Hepatocyte (in vitro differentiated cells): ENCODE measurements at regions not wholly inside any gene's neighbourhood (a gene's known extent, or its start where the extent isn't known, plus 50 kb on each side); places are given as distances from the start of the nearest gene placed in this dataset.

Experiments used
- DNase-seq: peaks from one replicate; pipeline ENCODE4 v3.0.0-alpha.2; 2016; ENCODE audit warnings: low spot score
- H2AFZ ChIP-seq: fragments of 200-600 bp; sonication (generic); 2 replicates; pipeline ENCODE4 v1.6.0; 2016; ENCODE audit warnings: antibody characterized with exemption, mild to moderate bottlenecking
- H3K27ac ChIP-seq: fragments of 200-600 bp; sonication (generic); 2 replicates; pipeline ENCODE4 v1.5.1; 2016; ENCODE audit warnings: mild to moderate bottlenecking
- H3K27me3 ChIP-seq: fragments of 200-600 bp; sonication (generic); 2 replicates; pipeline ENCODE4 v1.6.1; 2016
- H3K36me3 ChIP-seq: fragments of 200-600 bp; sonication (generic); replicated peaks from 2 replicates; pipeline ENCODE4 v1.5.1; 2016; ENCODE audit warnings: low read depth; ENCODE audit not compliant: insufficient read depth
- H3K4me1 ChIP-seq: fragments of 200-600 bp; sonication (generic); 2 replicates; pipeline ENCODE4 v1.5.1; 2016; ENCODE audit warnings: mild to moderate bottlenecking, moderate library complexity; ENCODE audit not compliant: insufficient read depth
- H3K4me2 ChIP-seq: fragments of 200-600 bp; sonication (generic); 2 replicates; pipeline ENCODE4 v1.6.0; 2016
- H3K4me3 ChIP-seq: fragments of 200-600 bp; sonication (generic); 2 replicates; pipeline ENCODE4 v1.5.1; 2016; ENCODE audit warnings: mild to moderate bottlenecking
- H3K79me2 ChIP-seq: fragments of 200-600 bp; sonication (generic); 2 replicates; pipeline ENCODE4 v1.6.0; 2017; ENCODE audit warnings: mild to moderate bottlenecking
- H3K9me2 ChIP-seq: fragments of 200-600 bp; sonication (generic); replicated peaks from 2 replicates; pipeline ENCODE4 v1.6.0; 2017; ENCODE audit warnings: mild to moderate bottlenecking; ENCODE audit not compliant: insufficient read depth
- H3K9me3 ChIP-seq: fragments of 200-600 bp; sonication (generic); 2 replicates; pipeline ENCODE4 v1.5.1; 2016; ENCODE audit warnings: low read depth, mild to moderate bottlenecking
- H4K20me1 ChIP-seq: fragments of 200-600 bp; sonication (generic); 2 replicates; pipeline ENCODE4 v1.6.0; 2016; ENCODE audit warnings: mild to moderate bottlenecking; ENCODE audit not compliant: insufficient read depth, poor library complexity, severe bottlenecking
- EZH2 ChIP-seq: fragments of 200-600 bp; sonication (generic); IDR thresholded peaks from 2 replicates; pipeline ENCODE4 v1.6.1; 2016; ENCODE audit warnings: antibody characterized with exemption, mild to moderate bottlenecking, borderline replicate concordance
- EZH2phosphoT487 ChIP-seq: fragments of 200-600 bp; sonication (generic); IDR thresholded peaks from one replicate; pipeline ENCODE4 v1.6.1; 2018; ENCODE audit warnings: antibody characterized with exemption, mild to moderate bottlenecking, low read depth, moderate library complexity; ENCODE audit not compliant: unreplicated experiment, severe bottlenecking
- WGBS: methylation state at CpG from one replicate; pipeline ENCODE4 v1.1.6; 2016; ENCODE audit warnings: low lambda C conversion rate; ENCODE audit errors: missing lambda C conversion rate; 5-methylcytosine and 5-hydroxymethylcytosine counted together
- TF ChIP-seq, protein P1 (sequence below): fragments of 200-600 bp; sonication (generic); IDR thresholded peaks from 2 replicates; pipeline ENCODE4 v1.5.1; 2016; ENCODE audit warnings: antibody characterized with exemption, mild to moderate bottlenecking; ENCODE audit not compliant: poor library complexity

DNA sequence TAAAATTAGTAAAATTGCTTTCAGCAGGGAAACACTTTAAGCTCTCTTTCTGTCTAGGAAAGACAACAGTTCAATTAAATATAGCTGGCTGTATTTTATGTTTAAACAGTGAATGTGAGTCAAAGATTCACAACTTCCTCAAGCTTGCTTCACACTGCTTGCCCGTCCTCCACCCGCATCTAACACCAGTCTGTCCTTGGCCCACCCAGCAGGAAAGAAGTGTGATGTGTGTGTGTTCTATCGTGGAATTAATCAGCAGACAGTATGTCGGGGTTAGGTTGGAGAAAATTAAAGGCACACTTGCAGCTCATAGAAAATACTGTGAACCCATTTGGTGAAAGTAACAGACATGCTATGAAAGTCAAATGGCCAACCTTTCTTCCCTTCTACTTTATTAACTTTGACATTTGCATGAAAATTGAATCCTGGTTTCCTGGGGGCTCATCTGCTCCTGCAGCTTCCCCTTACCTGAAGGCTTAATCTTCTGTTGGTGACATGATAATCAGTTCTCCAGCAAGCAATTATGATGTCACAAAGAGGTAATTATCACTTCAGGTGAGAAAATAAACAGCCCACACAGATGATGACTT lies 182.0 kb downstream of the UXS1 start:
- no peaks in the 10 kb centered on the region for H3K9me3 ChIP-seq
- H3K4me2 ChIP-seq: no peak overlapping the region
- H3K36me3 ChIP-seq: no peaks in the 10 kb centered on the region
- H3K9me2 ChIP-seq: no peaks in the 10 kb centered on the region
- H3K79me2 ChIP-seq: no peaks in the 10 kb centered on the region
- no peaks in the 10 kb centered on the region for H3K4me1 ChIP-seq
- 33% methylated on average over 4 of the region's 4 CpGs for WGBS
- no peaks in the 10 kb centered on the region for H4K20me1 ChIP-seq
- no peak overlapping the region for H3K27ac ChIP-seq
- H2AFZ ChIP-seq: no peak overlapping the region
- TF ChIP-seq, protein P1, sequence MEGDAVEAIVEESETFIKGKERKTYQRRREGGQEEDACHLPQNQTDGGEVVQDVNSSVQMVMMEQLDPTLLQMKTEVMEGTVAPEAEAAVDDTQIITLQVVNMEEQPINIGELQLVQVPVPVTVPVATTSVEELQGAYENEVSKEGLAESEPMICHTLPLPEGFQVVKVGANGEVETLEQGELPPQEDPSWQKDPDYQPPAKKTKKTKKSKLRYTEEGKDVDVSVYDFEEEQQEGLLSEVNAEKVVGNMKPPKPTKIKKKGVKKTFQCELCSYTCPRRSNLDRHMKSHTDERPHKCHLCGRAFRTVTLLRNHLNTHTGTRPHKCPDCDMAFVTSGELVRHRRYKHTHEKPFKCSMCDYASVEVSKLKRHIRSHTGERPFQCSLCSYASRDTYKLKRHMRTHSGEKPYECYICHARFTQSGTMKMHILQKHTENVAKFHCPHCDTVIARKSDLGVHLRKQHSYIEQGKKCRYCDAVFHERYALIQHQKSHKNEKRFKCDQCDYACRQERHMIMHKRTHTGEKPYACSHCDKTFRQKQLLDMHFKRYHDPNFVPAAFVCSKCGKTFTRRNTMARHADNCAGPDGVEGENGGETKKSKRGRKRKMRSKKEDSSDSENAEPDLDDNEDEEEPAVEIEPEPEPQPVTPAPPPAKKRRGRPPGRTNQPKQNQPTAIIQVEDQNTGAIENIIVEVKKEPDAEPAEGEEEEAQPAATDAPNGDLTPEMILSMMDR: no peak
- no peak for TF ChIP-seq EZH2
- TF ChIP-seq EZH2phosphoT487: no peak
- no peak for DNase-seq
- no peak overlapping the region for H3K4me3 ChIP-seq
- no peaks in the 10 kb centered on the region for H3K27me3 ChIP-seq

- Histone ChIP-seq H3K4me1 (no peaks in the 10 kb centered on the region), H3K27ac (no peak overlapping the region), H3K36me3 (no peaks in the 10 kb centered on the region), H3K9me3 (no peaks in the 10 kb centered on the region), H3K9me2 (no peaks in the 10 kb centered on the region), H3K27me3 (no peaks in the 10 kb centered on the region), H4K20me1 (no peaks in the 10 kb centered on the region), H3K4me2 (no peak overlapping the region), H3K79me2 (no peaks in the 10 kb centered on the region), H3K4me3 (no peak overlapping the region), H2AFZ (no peak overlapping the region)
- TF ChIP-seq EZH2 (no peak), EZH2phosphoT487 (no peak)
- TF ChIP-seq, protein P1: no peak
- no peak for DNase-seq
- WGBS: 63% methylated on average over 2 of the region's 2 CpGs
These were observed 182.7 kb downstream of the UXS1 start for GRCh38 chr2:106011380-106011779.

DNA sequence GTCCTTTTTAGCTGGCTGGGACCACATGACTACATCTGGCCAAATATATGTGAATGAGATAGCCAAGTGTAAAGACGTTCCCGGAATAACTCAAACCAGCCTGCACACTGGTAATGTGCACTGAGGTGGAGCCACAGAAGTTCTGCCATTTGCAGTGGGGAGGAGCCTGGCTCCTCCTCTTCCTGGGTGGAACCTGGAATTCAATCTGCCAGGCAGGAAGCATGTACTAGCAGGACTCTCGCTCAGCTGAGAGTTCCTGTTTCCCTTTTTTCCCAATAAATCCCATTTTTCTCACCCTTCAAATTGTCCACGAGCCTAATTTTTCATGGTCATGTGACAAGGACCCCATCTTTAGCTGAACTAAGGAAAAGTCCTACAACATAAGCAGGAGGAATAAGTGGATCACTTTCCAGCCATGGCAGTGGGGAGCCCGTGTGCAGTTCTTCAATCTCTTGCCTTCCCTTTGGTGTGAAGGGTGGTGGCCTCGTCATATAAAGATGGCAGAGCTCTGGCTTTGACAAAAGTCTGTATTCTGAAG lies 183.2 kb downstream of the UXS1 start:
- Histone ChIP-seq H3K27ac (no peak overlapping the region), H2AFZ (no peak overlapping the region), H3K9me2 (no peaks in the 10 kb centered on the region), H3K79me2 (no peaks in the 10 kb centered on the region), H3K9me3 (no peaks in the 10 kb centered on the region), H3K4me3 (no peak overlapping the region), H4K20me1 (no peaks in the 10 kb centered on the region), H3K4me1 (no peaks in the 10 kb centered on the region), H3K4me2 (no peak overlapping the region), H3K36me3 (no peaks in the 10 kb centered on the region), H3K27me3 (no peaks in the 10 kb centered on the region)
- WGBS: 86% methylated on average over 6 of the region's 6 CpGs
- no peak for DNase-seq
- TF ChIP-seq EZH2 (no peak), EZH2phosphoT487 (no peak)
- TF ChIP-seq, protein P1: no peak
